GM23248 (cell line): ENCODE measurements at regions not wholly inside any gene's neighbourhood (a gene's known extent, or its start where the extent isn't known, plus 50 kb on each side); places are given as distances from the start of the nearest gene placed in this dataset.
"Not testable (repeated sequence)": the region's sequence is repeated elsewhere in the genome, so short reads cannot be mapped to it uniquely, and the experiment has no call there.

Experiments used
- DNase-seq: peaks from one replicate; pipeline ENCODE4 v3.0.0-alpha.2; 2015
- H2AFZ ChIP-seq: fragments of 200-600 bp; sonication (generic); 2 replicates; pipeline ENCODE4 v1.6.1; 2016; ENCODE audit warnings: antibody characterized with exemption
- H3F3A ChIP-seq: fragments of 200-600 bp; sonication (generic); 2 replicates; pipeline ENCODE4 v1.6.1; 2016; ENCODE audit warnings: mild to moderate bottlenecking, antibody characterized with exemption, mixed run types; ENCODE audit not compliant: insufficient read depth
- H3K27ac ChIP-seq: fragments of 200-600 bp; sonication (generic); 2 replicates; pipeline ENCODE4 v1.5.1; 2016; ENCODE audit warnings: mild to moderate bottlenecking
- H3K27me3 ChIP-seq: fragments of 200-600 bp; sonication (generic); replicated peaks from 2 replicates; pipeline ENCODE4 v1.6.1; 2016; ENCODE audit warnings: mild to moderate bottlenecking; ENCODE audit not compliant: insufficient read depth
- H3K36me3 ChIP-seq: fragments of 200-600 bp; sonication (generic); 2 replicates; pipeline ENCODE4 v1.6.1; 2016; ENCODE audit warnings: low read depth, mild to moderate bottlenecking
- H3K4me1 ChIP-seq: fragments of 200-600 bp; sonication (generic); 2 replicates; pipeline ENCODE4 v1.6.1; 2016; ENCODE audit warnings: mild to moderate bottlenecking; ENCODE audit not compliant: insufficient read depth
- H3K4me2 ChIP-seq: fragments of 200-600 bp; sonication (generic); one replicate; pipeline ENCODE4 v1.6.1; 2016; ENCODE audit warnings: mild to moderate bottlenecking; ENCODE audit not compliant: unreplicated experiment
- H3K4me3 ChIP-seq: fragments of 200-600 bp; sonication (generic); 2 replicates; pipeline ENCODE4 v1.5.1; 2016; ENCODE audit warnings: mild to moderate bottlenecking
- H3K79me2 ChIP-seq: fragments of 200-600 bp; sonication (generic); 2 replicates; pipeline ENCODE4 v1.6.1; 2016; ENCODE audit warnings: mild to moderate bottlenecking; ENCODE audit not compliant: insufficient read depth
- H3K9ac ChIP-seq: fragments of 200-600 bp; sonication (generic); 2 replicates; pipeline ENCODE4 v1.6.1; 2016; ENCODE audit warnings: mild to moderate bottlenecking
- H3K9me2 ChIP-seq: fragments of 200-600 bp; sonication (generic); 2 replicates; pipeline ENCODE4 v1.6.1; 2016; ENCODE audit warnings: mixed run types, mild to moderate bottlenecking, moderate library complexity; ENCODE audit not compliant: insufficient read depth
- H3K9me3 ChIP-seq: fragments of 200-600 bp; sonication (generic); one replicate; pipeline ENCODE4 v1.6.1; 2017; ENCODE audit warnings: low read depth
- H4K20me1 ChIP-seq: fragments of 200-600 bp; sonication (generic); 2 replicates; pipeline ENCODE4 v1.6.0; 2016; ENCODE audit not compliant: insufficient read depth
- EZH2 ChIP-seq: fragments of 200-600 bp; sonication (generic); IDR thresholded peaks from 2 replicates; pipeline ENCODE4 v1.6.1; 2018; ENCODE audit warnings: antibody characterized with exemption, mild to moderate bottlenecking; ENCODE audit not compliant: insufficient read depth, poor library complexity, severe bottlenecking
- EZH2phosphoT487 ChIP-seq: fragments of 200-600 bp; sonication (generic); IDR thresholded peaks from 2 replicates; pipeline ENCODE4 v1.6.1; 2018; ENCODE audit warnings: antibody characterized with exemption, moderate library complexity, mild to moderate bottlenecking, low read depth; ENCODE audit not compliant: insufficient read depth
- WGBS, 2 experiments: methylation state at CpG; one replicate each; pipeline ENCODE4 v1.1.6; 2015 to 2017; ENCODE audit warnings: low lambda C conversion rate in 2 of 2, low coverage in 1 of 2; ENCODE audit errors: missing lambda C conversion rate in 2 of 2; 5-methylcytosine and 5-hydroxymethylcytosine counted together
- in situ Hi-C: fragments of 300-500 bp; cut with MboI; formaldehyde crosslinking; loops from 2 replicates; pipeline ENCODE4 v1.15.0; 2020

- no peak overlapping the region for H3K4me3 ChIP-seq
- H3K9me2 ChIP-seq, result no peaks in the 10 kb centered on the region
- no peak overlapping the region for H3K9ac ChIP-seq
- WGBS, 2 experiments, result 13 to 32% methylated on average over 1 of the region's 1 CpG
- DNase-seq, result no peak
- H3K4me1 ChIP-seq, result no peaks in the 10 kb centered on the region
- no peaks in the 10 kb centered on the region for H3K36me3 ChIP-seq
- in situ Hi-C loops, result no loop called here
- H3K27ac ChIP-seq, result no peak overlapping the region
- H3K9me3 ChIP-seq, result peaks cover 5% of the 10 kb centered on the region
- no peak overlapping the region for H2AFZ ChIP-seq
- H3K4me2 ChIP-seq, result no peak overlapping the region
- H3K79me2 ChIP-seq, result no peaks in the 10 kb centered on the region
- H3K27me3 ChIP-seq, result no peaks in the 10 kb centered on the region
- no peaks in the 10 kb centered on the region for H4K20me1 ChIP-seq
- TF ChIP-seq EZH2phosphoT487 (no peak), EZH2 (no peak)
- no peaks in the 10 kb centered on the region for H3F3A ChIP-seq
Observed at GRCh38 chr2:6139916-6140315, 447.7 kb downstream of the SOX11 start.

DNA sequence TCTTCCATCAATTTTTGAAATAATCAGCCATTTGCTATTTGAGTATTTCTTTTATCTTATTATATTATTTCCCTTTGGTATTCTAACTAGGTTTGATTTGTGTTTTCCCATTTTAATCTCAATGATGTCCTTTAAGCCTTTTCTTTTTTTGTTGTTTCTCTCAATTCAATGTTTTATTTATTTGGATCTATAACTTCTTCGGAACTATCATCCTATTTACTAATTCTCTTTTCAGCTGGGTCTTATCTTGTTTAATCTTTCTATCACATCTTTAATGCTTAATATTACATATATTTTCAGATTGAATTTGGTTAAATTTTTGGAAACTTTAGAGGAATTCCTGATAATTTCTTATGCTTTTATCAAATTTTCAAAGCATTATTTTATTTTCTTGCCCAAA is 448.3 kb downstream of the SOX11 start:
- Histone ChIP-seq H4K20me1 (no peaks in the 10 kb centered on the region), H3K4me1 (no peaks in the 10 kb centered on the region), H2AFZ (no peak overlapping the region), H3F3A (no peaks in the 10 kb centered on the region), H3K36me3 (no peaks in the 10 kb centered on the region), H3K27me3 (no peaks in the 10 kb centered on the region), H3K9me2 (no peaks in the 10 kb centered on the region), H3K27ac (no peak overlapping the region), H3K4me2 (no peak overlapping the region), H3K9me3 (peaks cover 5% of the 10 kb centered on the region), H3K4me3 (no peak overlapping the region), H3K79me2 (no peaks in the 10 kb centered on the region), H3K9ac (no peak overlapping the region)
- 36 to 45% methylated on average over 1 of the region's 1 CpG for WGBS, 2 experiments
- in situ Hi-C loops, result no loop called here
- no peak for TF ChIP-seq EZH2phosphoT487
- no peak for TF ChIP-seq EZH2
- DNase-seq, result no peak

- H4K20me1 ChIP-seq, result no peaks in the 10 kb centered on the region
- in situ Hi-C loops, result no loop called here
- no peak overlapping the region for H3K4me2 ChIP-seq
- no peaks in the 10 kb centered on the region for H3K36me3 ChIP-seq
- H3K9ac ChIP-seq, result no peak overlapping the region
- H3K79me2 ChIP-seq, result no peaks in the 10 kb centered on the region
- no peaks in the 10 kb centered on the region for H3K27me3 ChIP-seq
- H2AFZ ChIP-seq, result no peak overlapping the region
- H3K9me2 ChIP-seq, result no peaks in the 10 kb centered on the region
- H3K4me1 ChIP-seq, result no peaks in the 10 kb centered on the region
- 0 to 6% methylated on average over 1 of the region's 1 CpG for WGBS, 2 experiments
- no peak overlapping the region for H3K4me3 ChIP-seq
- TF ChIP-seq EZH2phosphoT487, result no peak
- TF ChIP-seq EZH2, result no peak
- no peaks in the 10 kb centered on the region for H3F3A ChIP-seq
- peaks cover 5% of the 10 kb centered on the region for H3K9me3 ChIP-seq
- H3K27ac ChIP-seq, result no peak overlapping the region
- DNase-seq, result no peak
Observed at GRCh38 chr2:6143812-6144211, 451.6 kb downstream of the SOX11 start.

- H3K9ac ChIP-seq, H3K79me2 ChIP-seq, H3K4me3 ChIP-seq, H3K9me3 ChIP-seq, H3K4me2 ChIP-seq, H2AFZ ChIP-seq, H3K4me1 ChIP-seq, H4K20me1 ChIP-seq, H3K27me3 ChIP-seq, H3K27ac ChIP-seq, H3F3A ChIP-seq, DNase-seq, in situ Hi-C loops, H3K9me2 ChIP-seq, H3K36me3 ChIP-seq: not testable (repeated sequence)
- WGBS, 2 experiments, result 4 to 6% methylated on average over 1 of the region's 1 CpG
Observed at GRCh38 chr2:6147215-6147614, 455.0 kb downstream of the SOX11 start.

DNA sequence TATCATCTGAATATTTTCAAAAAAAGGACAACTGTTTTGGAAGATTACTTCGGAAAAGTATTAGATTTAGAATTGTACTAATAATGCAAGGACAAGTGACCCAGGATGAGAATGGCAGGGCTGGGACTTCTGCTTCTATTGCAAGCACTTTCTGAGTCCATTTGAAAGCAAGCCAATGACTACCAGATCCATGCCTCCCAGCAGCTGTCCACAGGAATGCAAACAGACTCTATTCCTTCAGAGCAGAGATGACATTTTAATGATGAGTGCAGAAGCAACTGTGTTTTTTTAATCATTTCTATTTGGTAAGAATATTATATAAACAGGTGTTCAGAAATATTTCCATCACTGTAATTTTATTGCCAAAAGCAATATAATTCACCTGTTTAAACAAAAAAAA is 456.7 kb downstream of the SOX11 start:
- no peak overlapping the region for H3K4me3 ChIP-seq
- no peaks in the 10 kb centered on the region for H3K9me2 ChIP-seq
- no peaks in the 10 kb centered on the region for H3F3A ChIP-seq
- 7 to 30% methylated on average over 1 of the region's 1 CpG for WGBS, 2 experiments
- H3K79me2 ChIP-seq, result no peaks in the 10 kb centered on the region
- no peak overlapping the region for H3K27ac ChIP-seq
- in situ Hi-C loops, result no loop called here
- no peaks in the 10 kb centered on the region for H3K36me3 ChIP-seq
- no peak for TF ChIP-seq EZH2phosphoT487
- H3K9me3 ChIP-seq, result no peaks in the 10 kb centered on the region
- no peak overlapping the region for H3K4me2 ChIP-seq
- H3K4me1 ChIP-seq, result no peaks in the 10 kb centered on the region
- H3K9ac ChIP-seq, result no peak overlapping the region
- no peaks in the 10 kb centered on the region for H3K27me3 ChIP-seq
- peak; percentile 2 for DNase-seq
- H4K20me1 ChIP-seq, result no peaks in the 10 kb centered on the region
- no peak overlapping the region for H2AFZ ChIP-seq
